Thyroid gland (tissue), 4 donors: ENCODE measurements at regions not wholly inside any gene's neighbourhood (a gene's known extent, or its start where the extent isn't known, plus 50 kb on each side); places are given as distances from the start of the nearest gene placed in this dataset. TPM values are rescaled to one million over a fixed set of nuclear protein-coding genes. Genes with fewer than 3 reads are reported as not detected.

Experiments used
- DNase-seq, 2 donors: peaks; one replicate each; pipeline ENCODE4 v3.0.0-alpha.2; 2019
- H3K27ac ChIP-seq, 3 donors: fragments of 200-600 bp; sonication (generic); 1 replicate in 2 of 3; 2 replicates in 1 of 3; pipeline ENCODE4 v1.5.1; 2016 to 2019; ENCODE audit warnings: mild to moderate bottlenecking in 1 of 3, moderate library complexity in 1 of 3
- H3K27me3 ChIP-seq: fragments of 200-600 bp; sonication (generic); one replicate; pipeline ENCODE4 v1.5.1; 2019
- H3K36me3 ChIP-seq, 2 donors: fragments of 200-600 bp; sonication (generic); one replicate each; pipeline ENCODE4 v1.5.1; 2016 to 2019
- H3K4me1 ChIP-seq, 2 donors: fragments of 200-600 bp; sonication (generic); one replicate each; pipeline ENCODE4 v1.5.1; 2017 to 2019
- H3K4me3 ChIP-seq, 3 donors: fragments of 200-600 bp; sonication (generic); replicated peaks in 1 of 3; 1 replicate in 2 of 3; 2 replicates in 1 of 3; pipeline ENCODE4 v1.5.1; 2016; ENCODE audit warnings: mild to moderate bottlenecking in 1 of 3
- H3K9me3 ChIP-seq: fragments of 200-600 bp; sonication (generic); one replicate; pipeline ENCODE4 v1.5.1; 2017
- CTCF ChIP-seq, 6 experiments: fragments of 200-600 bp in 3 of 6; fragments of 450-650 bp in 3 of 6; sonication (generic) in 3 of 6; IDR thresholded peaks; one replicate each; pipeline ENCODE4 v1.5.1; 2016 to 2019; ENCODE audit warnings: antibody characterized with exemption in 6 of 6, mild to moderate bottlenecking in 2 of 6, inconsistent platforms in 1 of 6, moderate library complexity in 1 of 6
- POLR2A ChIP-seq, 2 donors: fragments of 450-650 bp; IDR thresholded peaks; one replicate each; pipeline ENCODE4 v1.6.1; 2017; ENCODE audit warnings: antibody characterized with exemption in 2 of 2, mild to moderate bottlenecking in 2 of 2, moderate library complexity in 1 of 2
- WGBS, 2 donors: methylation state at CpG; one replicate each; pipeline ENCODE4 v1.1.5; 2017; 5-methylcytosine and 5-hydroxymethylcytosine counted together
- intact Hi-C: fragments of 100-400 bp; cut with DNase I; formaldehyde crosslinking; loops from one replicate; pipeline ENCODE4 v1.15.1; 2023
- small RNA-seq: library from RNA; depleted of rRNA; stranded (forward); fragments of <200 nt; gene quantifications from one replicate; pipeline ENCODE3, GENCODE V24; 2016

GRCh38 chr9:116101516-116101915, 52.1 kb upstream of the PAPPA start:
- Histone ChIP-seq H3K9me3 (no peaks in the 10 kb centered on the region), H3K27ac (no peak overlapping the region), H3K4me1 (no peaks in the 10 kb centered on the region), H3K27me3 (no peaks in the 10 kb centered on the region), H3K36me3 (no peaks in the 10 kb centered on the region), H3K4me3 (no peak overlapping the region)
- TF ChIP-seq POLR2A (IDR thresholded peaks at IDR 0.05), result no peak
- TF ChIP-seq CTCF (IDR thresholded peaks at IDR 0.05), result no peak
- no peak for DNase-seq
- intact Hi-C loops, result no loop called here
- WGBS, 2 donors, result 69 to 73% methylated on average over 1 of the region's 1 CpG

- no peak overlapping the region for H3K27ac ChIP-seq
- no peak overlapping the region for H3K4me3 ChIP-seq
- no peaks in the 10 kb centered on the region for H3K27me3 ChIP-seq
- intact Hi-C loops, result no loop called here
- no peaks in the 10 kb centered on the region for H3K36me3 ChIP-seq
- WGBS, 2 donors, result 89 to 92% methylated on average over 6 of the region's 6 CpGs
- no peaks in the 10 kb centered on the region for H3K4me1 ChIP-seq
- no peaks in the 10 kb centered on the region for H3K9me3 ChIP-seq
- no peak for TF ChIP-seq CTCF (IDR thresholded peaks at IDR 0.05)
- no peak for TF ChIP-seq POLR2A (IDR thresholded peaks at IDR 0.05)
- no peak for DNase-seq
These were observed 51.0 kb upstream of the PAPPA start for GRCh38 chr9:116102596-116102995.

Small RNA genes lying in the stretch of these regions (small RNA-seq; reads per million reads assigned to genes)
- gene RF00004, result not detected
